Occipital lobe (tissue), 1 donor: ENCODE measurements at regions not wholly inside any gene's neighbourhood (a gene's known extent, or its start where the extent isn't known, plus 50 kb on each side); places are given as distances from the start of the nearest gene placed in this dataset.
"Not testable (repeated sequence)": the region's sequence is repeated elsewhere in the genome, so short reads cannot be mapped to it uniquely, and the experiment has no call there.

Source experiments
- DNase-seq: peaks from one replicate; lab custom pipeline; 2025; lab: John Stamatoyannopoulos, UW

DNA sequence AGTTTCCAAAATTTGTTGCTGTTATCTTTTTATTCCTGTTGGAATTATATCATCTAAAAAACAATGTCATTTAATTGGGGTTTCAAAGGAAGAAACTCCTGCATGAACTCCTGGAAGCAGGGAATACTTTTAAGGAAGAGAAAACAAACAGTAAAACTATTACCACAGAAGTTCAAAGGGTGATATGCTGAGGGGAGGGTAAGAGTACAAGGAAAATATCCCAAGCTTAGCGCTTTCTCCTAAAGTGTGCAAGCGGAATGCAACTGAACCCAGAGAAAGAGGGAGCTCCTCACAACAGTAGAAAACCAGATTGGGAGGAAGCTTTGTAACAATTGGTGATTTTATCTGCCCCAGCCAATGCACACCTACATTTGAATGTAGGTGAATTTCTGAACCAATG lies 175.1 kb downstream of the NUFIP1 start:
- DNase-seq: no peak

DNA sequence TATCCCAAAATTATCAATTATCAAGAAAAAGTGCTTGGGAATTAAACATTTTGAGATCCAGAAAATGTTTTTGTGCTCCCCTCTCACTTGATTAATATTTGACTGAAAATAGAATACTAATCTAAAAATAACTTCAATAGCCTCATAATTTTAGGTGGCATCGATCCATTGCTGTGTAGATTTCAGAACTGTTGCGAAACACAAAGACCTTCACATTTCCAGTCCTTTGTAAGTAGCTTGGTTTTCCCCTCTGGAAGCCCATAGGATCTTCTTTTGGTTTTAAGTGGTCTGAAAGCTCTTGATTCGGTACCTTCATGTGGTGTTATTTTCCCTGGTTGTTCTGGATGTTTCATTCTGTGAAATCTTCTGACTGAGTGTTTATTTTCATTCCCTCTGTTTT lies 176.5 kb downstream of the NUFIP1 start:
- DNase-seq: no peak

DNA sequence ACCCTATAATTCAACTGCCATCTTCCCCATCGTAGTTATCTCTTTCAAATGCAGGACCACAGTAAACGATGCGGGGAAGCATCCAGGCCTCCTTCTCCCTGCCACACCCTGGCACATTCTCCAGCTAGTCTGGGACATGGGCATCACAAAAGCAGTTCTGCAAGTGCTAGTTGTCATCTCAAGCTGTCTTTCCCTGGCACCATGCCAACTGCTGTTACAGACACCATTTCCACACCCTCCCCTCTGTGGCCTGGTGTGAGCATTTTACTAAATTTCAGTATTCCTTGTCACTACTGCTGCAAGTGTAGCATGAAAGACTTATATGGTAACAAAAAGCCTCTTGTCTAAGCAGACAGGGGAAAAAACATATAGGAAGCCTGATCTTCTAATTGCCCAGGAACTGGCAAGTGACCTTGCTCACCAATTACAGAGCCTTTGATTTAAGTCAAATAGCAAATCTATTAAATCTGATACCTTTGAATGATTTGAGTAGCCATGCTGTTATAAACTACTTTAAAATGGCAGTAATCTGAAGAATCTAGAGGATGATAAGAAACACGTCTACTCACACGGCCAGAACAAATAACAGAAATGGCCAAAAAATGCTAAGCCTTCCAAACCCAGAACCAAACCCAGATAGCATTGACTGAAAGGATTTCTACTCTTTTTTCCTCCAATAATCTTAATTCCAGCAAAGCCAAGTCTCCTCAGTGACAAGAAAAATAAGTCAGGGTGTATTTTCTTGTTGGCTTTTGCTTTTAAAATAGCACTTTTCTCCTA lies 179.0 kb downstream of the NUFIP1 start:
- no peak for DNase-seq

DNA sequence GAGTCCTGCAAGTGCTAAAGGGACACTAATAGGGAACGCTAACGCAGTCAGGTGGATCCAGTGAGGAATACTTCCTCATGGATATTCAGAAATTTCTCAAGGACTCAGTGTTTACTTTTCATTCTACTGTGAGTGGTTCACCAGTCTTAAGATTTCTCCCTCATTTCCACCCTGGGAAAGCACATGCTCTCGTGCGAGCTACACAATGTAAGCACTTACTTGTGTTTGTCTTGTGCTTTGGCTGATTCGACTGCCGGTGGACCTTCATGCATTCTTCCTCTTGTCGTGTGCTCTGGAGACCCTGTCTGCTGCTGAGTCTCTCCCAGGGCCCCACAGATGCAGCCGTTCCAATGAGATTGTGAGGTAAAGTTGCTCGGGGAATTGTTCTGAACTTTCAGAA lies 180.1 kb downstream of the NUFIP1 start:
- no peak for DNase-seq

DNA sequence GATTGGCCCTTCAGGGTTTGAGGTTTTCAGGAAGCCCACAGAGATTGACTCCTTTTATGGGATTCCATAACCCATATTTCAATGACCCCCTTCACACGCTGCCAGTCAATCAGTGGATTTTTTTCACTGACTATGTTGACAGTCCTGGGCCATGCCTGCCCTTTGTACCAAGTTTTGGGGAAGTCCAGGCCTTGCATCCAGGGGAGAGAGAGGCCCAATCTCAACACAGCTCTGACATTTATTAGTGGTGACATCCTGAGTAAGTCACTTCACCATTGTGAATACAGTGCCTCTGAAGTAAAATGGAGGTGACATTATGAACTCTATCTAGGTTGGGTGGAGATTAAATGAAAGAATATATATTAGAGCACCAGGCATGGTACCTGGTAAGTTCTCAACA lies 181.1 kb downstream of the NUFIP1 start:
- no peak for DNase-seq

DNA sequence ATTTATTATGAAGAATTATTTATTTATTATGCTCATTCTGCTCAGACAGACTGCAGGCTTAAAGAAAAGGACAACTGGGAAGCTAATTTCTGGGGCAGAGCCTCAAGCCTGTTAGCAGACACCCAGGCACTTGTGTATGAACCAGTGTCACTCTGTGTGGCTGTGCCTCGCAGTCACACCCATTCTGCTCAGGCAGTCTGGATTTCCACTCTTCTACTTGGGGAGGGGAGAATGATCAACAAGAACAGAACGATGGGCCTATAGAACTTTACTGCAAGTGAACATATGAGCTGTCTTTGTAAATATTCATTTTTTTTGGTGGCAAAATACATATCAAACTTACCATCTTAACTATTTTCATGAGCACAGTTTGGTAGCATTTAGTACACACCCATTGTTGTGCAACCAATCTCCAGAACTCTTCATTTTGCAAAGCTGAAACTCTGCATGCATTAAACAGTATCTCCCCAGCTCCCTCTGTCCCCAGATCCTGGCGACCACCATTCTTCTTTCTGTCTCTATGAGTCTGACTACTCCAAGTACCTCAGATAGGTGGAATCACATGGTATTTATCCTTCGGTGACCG lies 181.7 kb downstream of the NUFIP1 start:
- no peak for DNase-seq

DNA sequence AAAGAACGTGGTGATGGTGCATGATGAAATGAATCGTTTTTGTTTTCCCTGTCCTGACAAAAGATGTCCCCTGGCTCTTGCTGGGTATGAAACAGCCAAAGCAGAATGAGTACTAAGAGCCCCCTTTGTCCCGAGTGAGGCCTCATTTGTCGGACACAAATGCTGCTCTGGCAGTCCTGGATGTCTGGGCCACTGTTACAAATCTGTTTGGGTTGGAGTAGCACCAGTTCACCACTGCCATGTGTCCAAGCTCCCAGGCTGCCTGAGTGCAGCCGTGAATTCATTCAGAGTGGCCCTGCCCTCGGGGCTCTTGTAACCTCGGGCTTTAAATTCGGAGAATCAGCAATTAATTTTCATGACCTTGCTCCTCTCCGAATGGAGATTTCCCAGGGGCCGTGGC lies 182.4 kb downstream of the NUFIP1 start:
- DNase-seq: peak; percentile 8

DNA sequence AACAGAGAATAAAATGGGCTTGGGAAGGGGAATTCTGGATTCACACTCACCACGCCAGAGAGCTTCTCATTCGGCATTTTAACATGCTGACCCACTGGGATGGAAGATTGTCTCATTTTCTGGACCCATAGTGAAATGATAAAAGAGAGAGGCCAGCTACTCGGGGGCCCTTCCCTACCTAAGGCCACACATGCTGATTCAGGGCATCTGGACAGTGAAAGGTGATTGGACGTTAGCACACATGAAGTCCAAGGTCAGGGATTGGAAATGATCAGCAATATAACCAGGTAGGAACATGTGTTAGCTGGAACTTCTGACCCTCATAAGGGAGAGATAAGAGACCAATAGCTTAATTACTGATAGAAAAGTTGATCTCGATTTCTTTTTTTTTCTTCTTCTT lies 183.7 kb downstream of the NUFIP1 start:
- DNase-seq: no peak

DNA sequence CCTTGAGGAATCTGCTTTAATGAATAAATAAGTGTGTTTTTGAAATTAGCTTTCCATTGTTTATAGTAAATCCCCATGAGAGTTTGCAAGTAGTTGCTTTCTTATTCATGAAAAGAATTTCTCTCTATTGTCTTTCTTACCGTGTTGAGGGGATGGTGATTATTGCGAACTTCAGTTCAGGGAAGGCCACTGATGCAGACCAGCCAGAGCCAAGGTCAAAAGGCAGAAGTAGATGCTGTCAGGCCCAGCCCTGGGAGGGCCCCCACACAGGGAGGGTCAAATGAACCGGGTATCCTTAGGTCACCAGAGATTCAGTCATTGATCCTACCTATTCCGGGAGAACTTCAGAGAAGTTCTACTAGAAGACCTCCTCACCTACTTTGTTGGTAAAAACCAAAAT lies 185.9 kb downstream of the NUFIP1 start:
- no peak for DNase-seq

DNA sequence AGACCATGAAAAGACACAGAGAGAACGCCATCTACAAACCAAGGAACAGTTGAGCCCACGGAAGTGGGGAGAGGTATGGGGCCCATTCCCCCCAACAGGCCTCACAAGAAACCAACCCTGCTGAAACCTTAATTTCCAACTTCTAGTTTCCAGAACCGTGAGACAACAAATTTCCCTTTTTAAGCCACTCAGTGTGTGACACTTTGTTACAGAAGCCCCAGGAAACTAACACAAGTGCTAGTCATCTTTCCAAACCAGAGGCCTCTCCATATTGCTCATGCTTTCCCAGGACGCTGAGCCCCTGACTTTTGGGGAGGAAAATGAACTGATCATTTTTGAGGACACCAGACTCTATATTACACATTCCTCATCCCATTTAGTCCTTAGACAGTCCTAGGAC lies 186.8 kb downstream of the NUFIP1 start:
- DNase-seq: no peak

DNA sequence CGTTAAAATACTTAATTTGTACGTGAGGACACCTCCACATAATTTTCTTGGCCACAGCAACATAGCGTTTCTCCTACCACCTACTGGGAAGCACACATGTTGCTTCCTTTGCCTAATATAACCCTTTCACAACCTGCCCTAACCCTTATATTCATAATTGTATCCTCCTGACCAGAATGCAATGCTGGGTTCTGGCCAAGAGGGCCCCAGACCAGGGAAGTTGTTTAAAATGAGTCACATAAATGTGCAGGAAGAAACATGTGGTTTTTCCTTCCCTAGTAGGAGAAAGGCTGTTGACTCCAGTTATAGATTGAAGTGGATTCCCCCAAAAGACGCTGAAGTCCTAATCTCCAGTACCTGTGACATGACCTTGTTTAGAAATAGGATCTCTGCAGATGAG lies 187.3 kb downstream of the NUFIP1 start:
- no peak for DNase-seq

DNA sequence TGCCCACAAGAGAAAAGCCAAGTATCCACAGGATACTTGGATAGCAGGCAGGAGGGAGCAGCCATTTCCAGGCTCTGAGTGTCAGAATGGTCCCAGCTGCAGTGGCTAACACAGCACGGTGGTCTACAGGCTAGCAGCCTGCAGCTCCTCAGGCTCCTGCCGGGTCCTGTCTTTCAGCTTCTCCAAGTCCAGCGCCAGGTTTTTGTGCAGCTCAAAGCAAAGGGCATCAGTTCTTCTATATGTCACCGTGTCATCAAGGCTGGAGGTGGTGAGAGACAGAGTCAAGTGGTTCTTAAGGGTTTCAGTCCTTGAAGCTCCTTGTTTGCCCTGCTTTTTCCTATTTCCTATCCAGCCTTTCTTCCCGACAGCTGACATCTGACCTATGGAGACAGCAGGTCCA lies 188.6 kb downstream of the NUFIP1 start:
- no peak for DNase-seq

DNA sequence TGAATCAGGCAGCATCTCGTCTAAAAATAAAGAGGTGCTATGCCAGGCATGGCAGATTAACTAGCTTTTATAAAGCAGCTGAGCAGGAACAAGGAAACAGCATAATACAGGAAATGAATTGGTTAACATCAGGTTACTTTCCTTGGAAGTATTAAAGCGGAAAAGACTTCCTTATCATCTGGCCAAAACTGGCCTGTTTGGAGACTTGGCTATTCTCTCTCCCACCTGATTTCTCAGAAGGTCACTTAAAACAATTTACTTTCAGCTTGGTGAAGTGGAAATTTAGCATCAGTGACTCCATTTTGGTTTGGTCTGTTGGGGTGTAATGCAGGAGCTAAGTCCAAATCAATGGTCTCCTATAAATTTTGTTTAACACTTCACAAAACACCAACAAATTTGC lies 191.6 kb downstream of the NUFIP1 start:
- DNase-seq: no peak

DNA sequence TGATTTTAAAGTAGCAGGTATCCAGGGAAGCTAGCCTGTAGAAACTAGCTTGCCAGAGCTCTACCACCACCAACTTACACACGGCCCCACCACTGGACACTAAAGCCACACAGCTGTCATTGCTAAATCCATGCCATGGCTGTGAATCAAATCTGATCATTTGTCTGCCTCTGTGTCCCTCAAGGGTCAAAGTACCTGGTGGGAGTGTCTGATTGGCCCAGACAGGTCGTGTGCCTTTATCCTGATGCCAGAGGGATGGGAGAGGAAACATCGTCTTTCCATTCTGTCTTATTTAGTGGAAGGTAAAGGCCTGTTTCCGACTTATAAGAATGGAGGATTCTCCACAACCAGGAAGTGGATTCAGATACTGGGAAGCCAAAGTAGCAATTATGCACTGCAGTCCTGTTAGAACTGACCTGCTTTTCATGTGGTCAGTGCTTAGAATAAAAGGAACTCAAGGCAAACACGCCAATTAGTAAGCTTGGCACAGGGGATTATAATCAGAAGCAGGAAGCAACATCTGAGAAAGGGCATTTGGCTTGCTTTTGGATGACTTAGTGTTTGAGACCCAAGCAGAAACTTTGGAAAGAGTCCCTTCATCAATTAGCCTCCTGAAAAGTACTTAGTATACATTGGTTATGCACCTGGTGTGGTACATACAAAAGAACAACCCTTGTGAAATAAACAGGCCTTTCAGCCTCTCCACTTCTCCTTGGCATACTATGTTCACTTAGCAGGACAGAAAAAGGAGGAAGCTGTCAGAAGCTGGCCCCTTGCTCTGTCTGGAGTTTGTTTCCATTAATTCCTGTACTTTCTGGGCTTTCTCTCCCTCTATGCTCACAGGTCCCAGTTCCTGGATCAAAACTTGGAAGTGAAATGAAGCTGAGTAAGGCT lies 192.4 kb downstream of the NUFIP1 start:
- DNase-seq: no peak

DNA sequence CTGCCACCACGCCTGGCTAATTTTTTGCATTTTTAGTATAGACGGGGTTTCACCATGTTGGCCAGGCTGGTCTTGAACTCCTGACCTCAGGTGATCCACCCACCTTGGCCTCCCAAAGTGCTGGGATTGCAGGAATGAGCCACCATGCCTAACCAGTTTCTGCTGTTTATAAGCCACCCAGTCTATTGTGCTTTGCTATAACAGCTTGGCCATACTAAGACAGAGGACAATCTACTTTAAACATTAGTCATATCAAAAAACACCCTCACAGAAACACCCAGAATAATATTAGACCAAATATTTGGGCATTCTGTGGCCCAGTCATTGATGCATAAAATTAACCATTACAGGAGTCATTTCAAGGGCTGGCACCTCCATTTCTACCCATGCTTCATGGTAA lies 193.2 kb downstream of the NUFIP1 start:
- not testable (repeated sequence) for DNase-seq

DNA sequence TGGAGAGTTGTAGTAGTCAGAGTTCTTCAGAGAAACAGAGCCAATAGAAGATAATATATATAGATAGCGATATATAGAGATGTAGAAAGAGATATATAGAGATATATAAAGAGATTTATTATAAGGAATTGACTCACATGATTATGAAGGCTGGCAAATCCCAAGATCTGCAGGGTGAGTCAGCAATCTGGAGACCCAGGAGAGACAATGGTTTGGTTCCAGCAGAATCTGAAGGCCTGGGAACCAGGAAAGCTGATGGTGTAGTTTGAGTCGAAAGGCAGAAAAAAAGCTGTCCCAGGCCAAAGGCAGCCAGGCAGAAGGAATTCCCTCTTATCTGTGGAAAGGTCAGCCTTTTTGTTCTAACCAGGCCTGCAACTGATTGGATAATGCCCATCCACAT lies 194.1 kb downstream of the NUFIP1 start:
- no peak for DNase-seq

DNA sequence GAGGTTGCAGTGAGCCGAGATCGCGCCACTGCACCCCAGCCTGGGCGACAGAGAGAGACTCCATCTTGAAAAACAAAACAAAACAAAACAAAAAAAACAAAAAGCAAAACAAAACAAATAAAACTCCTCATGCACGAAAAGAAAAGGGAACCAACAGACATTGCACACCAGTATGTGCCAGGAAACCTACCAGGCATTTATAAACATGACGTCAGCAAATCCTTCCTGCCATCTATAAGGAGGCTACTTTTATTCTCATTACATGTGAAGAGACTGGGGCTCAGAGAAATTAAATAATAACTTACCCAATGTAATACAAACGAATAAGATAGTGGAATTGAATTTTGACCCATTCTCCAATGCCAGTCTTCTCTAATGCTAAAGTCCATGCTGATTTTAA lies 197.2 kb downstream of the NUFIP1 start:
- no peak for DNase-seq

DNA sequence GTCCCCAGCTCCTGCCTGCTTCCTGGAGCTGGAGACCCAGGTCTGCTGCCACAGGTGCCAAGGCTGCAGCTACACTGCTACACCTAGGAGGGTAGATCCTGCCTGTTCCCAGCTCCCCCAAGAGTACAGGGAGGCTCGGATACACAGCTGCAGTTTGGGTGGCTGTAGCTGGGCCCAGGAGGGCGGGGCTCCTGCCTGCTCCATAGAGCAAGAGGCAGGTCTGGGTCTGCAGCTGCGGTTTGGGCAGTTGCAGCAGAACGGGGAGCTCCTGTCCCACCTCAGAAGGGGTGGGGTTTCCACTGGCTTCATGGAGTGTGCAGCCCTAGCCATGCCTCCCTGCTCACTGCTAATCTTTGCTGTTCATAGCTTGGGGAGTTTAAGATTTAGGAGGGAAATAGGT lies 199.0 kb downstream of the NUFIP1 start:
- DNase-seq: no peak

DNA sequence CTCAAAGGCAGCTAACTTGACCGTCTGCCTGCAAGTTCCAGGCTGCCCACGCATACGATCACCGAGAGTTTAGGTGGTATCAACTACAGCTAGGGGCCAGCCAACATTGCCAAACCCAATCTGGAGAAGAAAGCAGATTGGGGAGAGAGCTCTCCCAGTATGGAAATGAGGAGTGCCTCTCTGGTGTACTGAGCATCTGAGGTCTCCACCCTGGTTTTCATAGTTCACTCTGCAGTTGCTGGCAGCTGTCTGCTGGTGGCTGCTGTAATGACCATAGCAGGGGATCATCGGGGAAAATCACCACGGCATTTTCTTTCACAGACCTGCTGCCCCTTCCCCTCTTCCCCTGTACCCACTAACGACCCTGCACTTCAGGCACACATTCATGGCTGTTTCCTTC lies 201.7 kb downstream of the NUFIP1 start:
- no peak for DNase-seq

DNA sequence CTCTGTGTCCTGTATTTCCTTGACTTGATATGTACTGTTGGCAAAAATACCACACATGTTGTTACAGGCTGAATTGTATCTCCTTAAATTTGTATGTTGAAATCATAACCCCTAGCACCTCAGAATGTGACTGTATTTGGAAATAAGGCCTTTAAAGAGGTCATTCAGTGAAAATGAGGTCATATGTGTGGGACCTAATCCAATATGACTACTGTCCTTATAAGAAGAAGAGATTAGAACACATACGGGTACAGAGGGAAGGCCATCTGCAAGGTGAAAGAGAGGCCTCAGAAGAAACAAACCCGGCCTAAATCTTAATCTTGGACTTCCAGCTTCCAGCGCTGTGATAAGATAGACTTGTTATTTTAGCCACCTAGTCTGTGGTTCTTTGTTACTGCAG lies 202.5 kb downstream of the NUFIP1 start:
- DNase-seq: no peak

DNA sequence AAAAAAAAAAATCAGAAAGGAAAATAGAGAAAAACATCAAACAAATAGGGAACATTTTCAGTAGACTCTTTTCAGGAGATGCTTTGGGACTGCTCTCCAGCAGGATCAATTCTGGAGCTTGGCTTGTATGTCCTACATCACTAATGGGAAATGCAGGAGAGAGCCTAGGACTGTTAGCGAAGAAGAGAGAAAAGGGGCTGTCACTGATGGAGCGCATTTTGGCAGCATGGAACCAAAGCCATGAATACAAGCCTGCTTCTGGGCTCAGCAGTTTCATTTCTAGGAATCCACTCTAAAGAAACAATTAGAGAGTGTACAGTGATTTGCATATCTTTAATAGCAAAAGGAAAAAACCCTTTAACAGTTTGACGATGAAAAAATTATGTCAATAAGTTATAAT lies 203.9 kb downstream of the NUFIP1 start:
- DNase-seq: no peak

DNA sequence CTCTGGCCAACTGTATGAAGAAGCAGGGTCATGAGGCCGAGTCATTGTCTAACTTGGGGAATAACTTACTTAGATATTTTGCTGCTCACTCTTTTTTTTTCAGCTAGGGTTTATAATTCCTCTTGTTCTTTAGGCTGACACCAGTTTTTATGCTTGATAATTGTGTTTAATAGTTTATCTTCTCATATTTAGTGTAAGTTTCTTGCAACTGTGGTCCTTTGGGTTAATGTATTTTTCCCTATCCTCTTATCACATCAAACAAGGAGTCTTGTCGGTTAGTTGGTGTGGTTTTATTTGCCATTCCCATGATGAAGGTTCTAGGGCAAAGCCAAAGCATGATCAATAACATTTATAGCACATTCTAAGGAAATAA lies 204.6 kb downstream of the NUFIP1 start:
- DNase-seq: no peak
